ENCODE measurements at regions not wholly inside any gene's neighbourhood (a gene's known extent, or its start where the extent isn't known, plus 50 kb on each side); places are given as distances from the start of the nearest gene placed in this dataset.

DNA sequence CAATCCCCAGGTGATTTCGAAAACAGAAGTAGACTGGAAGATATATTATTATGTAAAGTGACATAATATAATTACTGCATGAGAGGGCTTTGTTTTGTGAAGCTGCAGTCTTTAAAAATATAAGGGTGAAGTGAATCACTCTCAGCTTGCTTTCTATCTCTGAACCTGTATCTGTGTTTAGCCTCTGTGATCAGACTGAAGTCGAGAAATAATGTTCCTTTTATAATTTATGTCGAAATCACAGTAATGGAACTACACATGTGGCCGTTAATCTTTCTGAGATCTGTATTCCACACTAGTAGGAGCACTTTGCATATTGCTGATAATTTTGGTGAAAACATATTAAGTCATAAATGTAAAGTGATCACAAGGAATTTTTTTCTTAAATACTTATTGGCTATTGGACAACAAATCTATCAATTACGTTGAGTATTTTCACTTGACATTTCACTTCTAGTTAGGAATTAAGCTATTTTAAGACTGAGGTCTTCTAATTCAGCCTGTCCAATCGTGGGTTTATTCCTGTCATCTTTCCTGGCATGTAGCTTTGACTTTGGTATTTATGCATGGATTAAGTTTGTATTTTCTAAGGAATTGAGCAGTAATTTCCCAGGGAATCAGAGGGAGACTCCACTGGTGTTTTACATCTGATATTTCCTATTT lies 268.2 kb upstream of the POT1 start:
- Histone ChIP-seq H3K4me2 (ENCODE audit: low read length) (no peak overlapping the region), H3K36me3 (ENCODE audit: control insufficient read depth, low read length) (no peaks in the 10 kb centered on the region), H3K79me2 (ENCODE audit: control insufficient read depth, low read length) (no peaks in the 10 kb centered on the region), H3K9me3 (ENCODE audit: control insufficient read depth, insufficient read depth, low read length) (no peaks in the 10 kb centered on the region), H3K9me2 (replicated peaks; ENCODE audit: control insufficient read depth, low read length) (no peaks in the 10 kb centered on the region), H3K27me3 (ENCODE audit: control insufficient read depth, low read length) (no peaks in the 10 kb centered on the region), H3K27ac (ENCODE audit: low read depth, low read length) (no peak overlapping the region), H3K4me1 (ENCODE audit: control insufficient read depth, low read length) (no peaks in the 10 kb centered on the region), H3F3A (ENCODE audit: control insufficient read depth, insufficient read depth) (no peaks in the 10 kb centered on the region), H4K20me1 (ENCODE audit: control insufficient read depth, insufficient read depth, low read depth, low read length) (no peaks in the 10 kb centered on the region), H3K4me3 (ENCODE audit: low read length) (no peak overlapping the region)
- TF ChIP-seq EZH2phosphoT487 (IDR thresholded peaks at IDR 0.05; ENCODE audit: borderline replicate concordance, low read length) (no peak), CTCF (IDR thresholded peaks at IDR 0.05; ENCODE audit: low read depth, low read length, poor library complexity, severe bottlenecking) (no peak)

- no peaks in the 10 kb centered on the region for H4K20me1 ChIP-seq (ENCODE audit: control insufficient read depth, insufficient read depth, low read depth, low read length)
- no peak overlapping the region for H3K4me2 ChIP-seq (ENCODE audit: low read length)
- no peak overlapping the region for H3K27ac ChIP-seq (ENCODE audit: low read depth, low read length)
- no peak for TF ChIP-seq EZH2phosphoT487 (IDR thresholded peaks at IDR 0.05; ENCODE audit: borderline replicate concordance, low read length)
- no peak for TF ChIP-seq CTCF (IDR thresholded peaks at IDR 0.05; ENCODE audit: low read depth, low read length, poor library complexity, severe bottlenecking)
- no peak overlapping the region for H3K4me3 ChIP-seq (ENCODE audit: low read length)
- no peaks in the 10 kb centered on the region for H3K27me3 ChIP-seq (ENCODE audit: control insufficient read depth, low read length)
- H3K9me3 ChIP-seq (ENCODE audit: control insufficient read depth, insufficient read depth, low read length) = no peaks in the 10 kb centered on the region
- no peaks in the 10 kb centered on the region; the same call in 1 of the 2 replicates for H3K9me2 ChIP-seq (replicated peaks; ENCODE audit: control insufficient read depth, low read length)
- H3F3A ChIP-seq (ENCODE audit: control insufficient read depth, insufficient read depth) = no peaks in the 10 kb centered on the region
- no peaks in the 10 kb centered on the region for H3K4me1 ChIP-seq (ENCODE audit: control insufficient read depth, low read length)
- no peaks in the 10 kb centered on the region for H3K36me3 ChIP-seq (ENCODE audit: control insufficient read depth, low read length)
- H3K79me2 ChIP-seq (ENCODE audit: control insufficient read depth, low read length) = no peaks in the 10 kb centered on the region
These were observed 265.5 kb upstream of the POT1 start for GRCh38 chr7:125195156-125195555.

DNA sequence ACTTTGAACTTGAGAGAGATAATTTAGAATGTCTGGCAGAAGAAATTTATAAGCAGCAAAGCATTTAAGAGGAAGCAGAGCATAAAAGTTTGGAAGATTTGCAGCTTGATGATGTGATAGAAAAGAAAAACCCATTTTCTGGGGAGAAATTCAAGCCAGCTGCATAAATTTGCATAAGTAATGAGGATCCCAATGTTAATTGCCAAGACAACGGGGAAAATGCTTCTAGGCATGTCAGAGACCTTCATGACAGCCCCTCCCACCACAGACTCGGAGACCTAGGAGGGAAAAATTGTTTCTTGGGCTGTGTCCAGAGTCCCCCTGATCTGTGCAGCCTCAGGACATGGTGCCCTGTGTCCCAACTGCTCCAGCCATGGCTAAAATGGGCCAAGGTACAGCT lies 263.6 kb upstream of the POT1 start:
- Histone ChIP-seq H4K20me1 (ENCODE audit: control insufficient read depth, insufficient read depth, low read depth, low read length) (no peaks in the 10 kb centered on the region), H3K27ac (ENCODE audit: low read depth, low read length) (no peak overlapping the region)
- TF ChIP-seq CTCF (IDR thresholded peaks at IDR 0.05; ENCODE audit: low read depth, low read length, poor library complexity, severe bottlenecking) (no peak), EZH2phosphoT487 (IDR thresholded peaks at IDR 0.05; ENCODE audit: borderline replicate concordance, low read length) (no peak)

More for the DNA sequence above, 263.6 kb upstream of the POT1 start:
- H3K9me3 ChIP-seq (ENCODE audit: control insufficient read depth, insufficient read depth, low read length) = no peaks in the 10 kb centered on the region
- no peaks in the 10 kb centered on the region for H3K27me3 ChIP-seq (ENCODE audit: control insufficient read depth, low read length)
- H3K4me1 ChIP-seq (ENCODE audit: control insufficient read depth, low read length) = no peaks in the 10 kb centered on the region
- H3F3A ChIP-seq (ENCODE audit: control insufficient read depth, insufficient read depth) = no peaks in the 10 kb centered on the region
- H3K4me2 ChIP-seq (ENCODE audit: low read length) = no peak overlapping the region
- no peak overlapping the region for H3K4me3 ChIP-seq (ENCODE audit: low read length)
- H3K9me2 ChIP-seq (replicated peaks; ENCODE audit: control insufficient read depth, low read length) = no peaks in the 10 kb centered on the region; the same call in 1 of the 2 replicates
- H3K36me3 ChIP-seq (ENCODE audit: control insufficient read depth, low read length) = no peaks in the 10 kb centered on the region
- H3K79me2 ChIP-seq (ENCODE audit: control insufficient read depth, low read length) = no peaks in the 10 kb centered on the region

All from DOHH2 (cell line).